ENCODE measurements at regions not wholly inside any gene's neighbourhood (a gene's known extent, or its start where the extent isn't known, plus 50 kb on each side); places are given as distances from the start of the nearest gene placed in this dataset.

DNA sequence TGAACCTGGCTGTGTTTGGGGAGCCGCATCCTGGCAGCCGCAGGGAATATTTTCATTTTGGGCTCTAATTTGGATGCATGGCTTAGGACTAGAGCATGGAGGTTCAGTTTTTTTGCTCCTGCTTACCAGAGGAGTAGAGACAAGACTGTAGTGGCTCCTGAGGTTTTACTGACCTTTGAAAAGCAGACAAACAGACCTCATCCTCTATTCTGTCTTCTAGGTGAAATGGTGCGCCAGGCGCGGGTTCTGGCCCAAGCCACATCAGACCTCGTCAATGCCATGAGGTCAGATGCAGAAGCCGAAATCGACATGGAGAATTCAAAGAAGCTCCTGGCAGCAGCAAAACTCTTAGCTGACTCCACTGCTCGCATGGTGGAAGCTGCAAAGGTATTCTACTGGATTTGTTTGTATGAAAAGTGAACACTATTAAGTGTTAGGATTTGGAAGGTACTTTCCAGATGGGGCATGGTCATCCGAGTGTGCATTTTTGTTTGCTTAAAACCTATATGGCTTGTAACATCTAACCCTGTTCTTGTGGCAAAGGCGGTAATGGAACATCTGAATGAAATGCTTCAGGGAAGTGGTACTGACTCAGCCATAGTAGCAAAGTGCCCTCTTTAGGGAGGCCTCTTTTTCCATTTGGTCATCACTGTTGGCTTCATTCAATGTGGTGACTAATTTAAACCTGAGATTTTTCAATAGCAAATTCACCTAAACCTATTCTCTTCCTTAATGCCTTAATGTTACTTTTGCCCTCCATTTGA, 330.7 kb upstream of the TPM1 start:
- H3K36me3 ChIP-seq, result peaks cover 0 to 5% of the 10 kb centered on the region in 2 donors
- intact Hi-C loops (cut with DNase I), result no loop called here
- H3K27me3 ChIP-seq, result no peaks in the 10 kb centered on the region
- H3K4me1 ChIP-seq, result no peaks in the 10 kb centered on the region
- DNase-seq (ENCODE audit: extremely low spot score in 2 of 2), result no peak
- no peaks in the 10 kb centered on the region for H3K9me3 ChIP-seq
- H3K4me3 ChIP-seq, result no peak overlapping the region
- TF ChIP-seq POLR2A (IDR thresholded peaks at IDR 0.05), result no peak
- TF ChIP-seq, protein P1, sequence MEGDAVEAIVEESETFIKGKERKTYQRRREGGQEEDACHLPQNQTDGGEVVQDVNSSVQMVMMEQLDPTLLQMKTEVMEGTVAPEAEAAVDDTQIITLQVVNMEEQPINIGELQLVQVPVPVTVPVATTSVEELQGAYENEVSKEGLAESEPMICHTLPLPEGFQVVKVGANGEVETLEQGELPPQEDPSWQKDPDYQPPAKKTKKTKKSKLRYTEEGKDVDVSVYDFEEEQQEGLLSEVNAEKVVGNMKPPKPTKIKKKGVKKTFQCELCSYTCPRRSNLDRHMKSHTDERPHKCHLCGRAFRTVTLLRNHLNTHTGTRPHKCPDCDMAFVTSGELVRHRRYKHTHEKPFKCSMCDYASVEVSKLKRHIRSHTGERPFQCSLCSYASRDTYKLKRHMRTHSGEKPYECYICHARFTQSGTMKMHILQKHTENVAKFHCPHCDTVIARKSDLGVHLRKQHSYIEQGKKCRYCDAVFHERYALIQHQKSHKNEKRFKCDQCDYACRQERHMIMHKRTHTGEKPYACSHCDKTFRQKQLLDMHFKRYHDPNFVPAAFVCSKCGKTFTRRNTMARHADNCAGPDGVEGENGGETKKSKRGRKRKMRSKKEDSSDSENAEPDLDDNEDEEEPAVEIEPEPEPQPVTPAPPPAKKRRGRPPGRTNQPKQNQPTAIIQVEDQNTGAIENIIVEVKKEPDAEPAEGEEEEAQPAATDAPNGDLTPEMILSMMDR (IDR thresholded peaks at IDR 0.05), result no peak
- TF ChIP-seq POLR2AphosphoS5 (IDR thresholded peaks at IDR 0.05; ENCODE audit: insufficient read depth in 1 of 2, low read depth in 1 of 2), result no peak
- H3K27ac ChIP-seq, result no peak overlapping the region

DNA sequence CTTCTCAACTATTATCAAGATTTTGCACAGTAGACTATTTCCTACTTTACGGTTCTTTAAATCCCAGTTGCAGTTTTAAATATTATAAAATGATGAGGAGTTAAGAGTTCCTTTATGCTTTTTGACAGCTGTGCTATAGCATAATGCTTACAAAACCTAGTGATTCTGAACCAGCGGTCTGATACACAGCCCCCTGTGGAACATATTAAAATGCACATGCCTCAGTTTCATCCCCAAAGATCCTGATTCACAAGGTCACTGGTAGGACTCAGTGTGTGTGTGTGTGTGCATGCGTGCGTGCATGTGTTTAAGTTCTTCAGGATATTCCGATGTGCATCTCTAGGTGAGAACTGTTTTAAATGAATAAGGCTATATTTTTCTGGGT, 330.1 kb upstream of the TPM1 start:
- H3K36me3 ChIP-seq, result peaks cover 0 to 5% of the 10 kb centered on the region in 2 donors
- TF ChIP-seq POLR2AphosphoS5 (IDR thresholded peaks at IDR 0.05; ENCODE audit: insufficient read depth in 1 of 2, low read depth in 1 of 2) (no peak), POLR2A (IDR thresholded peaks at IDR 0.05) (no peak)
- TF ChIP-seq, protein P1 (IDR thresholded peaks at IDR 0.05), result no peak
- no peaks in the 10 kb centered on the region for H3K9me3 ChIP-seq
- no peak overlapping the region for H3K27ac ChIP-seq
- H3K27me3 ChIP-seq, result no peaks in the 10 kb centered on the region
- H3K4me3 ChIP-seq, result no peak overlapping the region
- no peak for DNase-seq (ENCODE audit: extremely low spot score in 2 of 2)
- intact Hi-C loops (cut with DNase I), result no loop called here
- no peaks in the 10 kb centered on the region for H3K4me1 ChIP-seq

DNA sequence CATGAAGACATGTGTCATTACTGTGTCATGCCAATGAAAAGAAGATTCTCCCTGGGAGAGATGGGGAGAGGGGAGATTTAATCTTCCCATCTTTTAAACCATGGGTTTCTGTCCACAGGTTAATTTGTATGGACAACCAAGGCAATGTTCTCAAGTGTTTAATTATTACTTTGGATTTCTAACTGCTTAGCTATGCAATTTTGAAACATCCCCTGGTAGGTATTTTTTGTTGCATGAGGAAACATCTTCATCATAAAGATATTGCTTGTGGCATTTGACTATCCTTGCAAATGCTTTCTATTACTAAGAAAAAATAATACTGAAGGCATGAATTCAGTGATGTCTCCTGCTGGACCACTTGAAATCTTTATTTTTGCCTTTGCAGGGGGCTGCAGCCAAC, 326.6 kb upstream of the TPM1 start:
- no peaks in the 10 kb centered on the region for H3K9me3 ChIP-seq
- TF ChIP-seq POLR2AphosphoS5 (IDR thresholded peaks at IDR 0.05; ENCODE audit: insufficient read depth in 1 of 2, low read depth in 1 of 2) (no peak), POLR2A (IDR thresholded peaks at IDR 0.05) (no peak)
- TF ChIP-seq, protein P1 (IDR thresholded peaks at IDR 0.05), result no peak
- peaks cover 0 to 20% of the 10 kb centered on the region in 2 donors for H3K36me3 ChIP-seq
- H3K4me3 ChIP-seq, result no peak overlapping the region
- no peak overlapping the region for H3K27ac ChIP-seq
- no peaks in the 10 kb centered on the region for H3K4me1 ChIP-seq
- H3K27me3 ChIP-seq, result no peaks in the 10 kb centered on the region
- DNase-seq (ENCODE audit: extremely low spot score in 2 of 2), result no peak
- intact Hi-C loops (cut with DNase I), result no loop called here

DNA sequence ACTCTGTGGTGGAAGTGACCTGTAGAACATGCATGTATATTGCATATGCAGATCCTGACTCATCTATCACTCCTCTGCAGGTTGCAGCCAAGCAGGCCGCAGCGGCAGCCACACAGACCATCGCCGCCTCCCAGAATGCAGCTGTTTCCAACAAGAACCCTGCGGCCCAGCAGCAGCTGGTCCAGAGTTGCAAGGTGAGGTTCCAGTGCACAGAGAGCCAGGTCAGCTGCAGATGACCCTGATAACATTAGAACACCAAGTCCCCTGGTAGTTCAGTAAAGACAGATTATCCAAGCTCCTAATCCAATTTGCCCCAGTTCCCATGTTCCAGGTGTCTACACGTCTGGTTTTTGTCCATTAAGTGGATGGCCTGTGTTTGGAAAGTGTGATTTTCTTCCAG, 325.1 kb upstream of the TPM1 start:
- no peak overlapping the region for H3K4me3 ChIP-seq
- no peaks in the 10 kb centered on the region for H3K4me1 ChIP-seq
- DNase-seq (ENCODE audit: extremely low spot score in 2 of 2), result no peak
- no peaks in the 10 kb centered on the region for H3K27me3 ChIP-seq
- TF ChIP-seq, protein P1 (IDR thresholded peaks at IDR 0.05), result no peak
- TF ChIP-seq POLR2A (IDR thresholded peaks at IDR 0.05) (no peak), POLR2AphosphoS5 (IDR thresholded peaks at IDR 0.05; ENCODE audit: insufficient read depth in 1 of 2, low read depth in 1 of 2) (no peak)
- no peak overlapping the region for H3K27ac ChIP-seq
- H3K9me3 ChIP-seq, result no peaks in the 10 kb centered on the region
- intact Hi-C loops (cut with DNase I), result no loop called here
- H3K36me3 ChIP-seq, result peaks cover 0 to 17% of the 10 kb centered on the region in 2 donors

DNA sequence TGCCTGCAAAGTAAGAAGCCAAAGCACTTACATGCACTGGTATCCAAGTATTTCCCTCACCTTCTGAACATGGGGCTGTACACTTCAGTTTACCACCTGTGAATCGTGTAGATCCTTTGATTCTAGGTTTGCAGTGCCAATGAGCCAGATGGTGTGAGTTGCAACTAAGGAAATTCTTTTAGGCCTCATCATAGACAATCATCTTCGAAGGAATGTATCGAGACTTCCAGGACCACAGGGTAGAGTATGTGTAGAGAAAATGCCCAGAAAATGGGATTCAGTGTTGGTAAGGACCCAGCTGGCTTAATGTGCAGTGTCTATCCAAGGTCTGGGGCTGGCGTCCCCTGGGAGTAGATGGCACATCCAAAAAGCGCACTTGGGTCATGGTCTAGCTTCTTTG, 323.2 kb upstream of the TPM1 start:
- Histone ChIP-seq H3K27ac (no peak overlapping the region), H3K36me3 (peaks cover 0 to 15% of the 10 kb centered on the region in 2 donors), H3K4me1 (no peaks in the 10 kb centered on the region), H3K9me3 (no peaks in the 10 kb centered on the region), H3K27me3 (no peaks in the 10 kb centered on the region), H3K4me3 (no peak overlapping the region)
- TF ChIP-seq, protein P1 (IDR thresholded peaks at IDR 0.05), result no peak
- TF ChIP-seq POLR2AphosphoS5 (IDR thresholded peaks at IDR 0.05; ENCODE audit: insufficient read depth in 1 of 2, low read depth in 1 of 2), result no peak
- TF ChIP-seq POLR2A (IDR thresholded peaks at IDR 0.05), result no peak
- intact Hi-C loops (cut with DNase I), result no loop called here
- no peak for DNase-seq (ENCODE audit: extremely low spot score in 2 of 2)
